ENCODE measurements at regions not wholly inside any gene's neighbourhood (a gene's known extent, or its start where the extent isn't known, plus 50 kb on each side); places are given as distances from the start of the nearest gene placed in this dataset.
A peak's percentile ranks its signal among the peaks of the same experiment; 100 is the strongest.
"Not testable (repeated sequence)": the region's sequence is repeated elsewhere in the genome, so short reads cannot be mapped to it uniquely, and the experiment has no call there.

DNA sequence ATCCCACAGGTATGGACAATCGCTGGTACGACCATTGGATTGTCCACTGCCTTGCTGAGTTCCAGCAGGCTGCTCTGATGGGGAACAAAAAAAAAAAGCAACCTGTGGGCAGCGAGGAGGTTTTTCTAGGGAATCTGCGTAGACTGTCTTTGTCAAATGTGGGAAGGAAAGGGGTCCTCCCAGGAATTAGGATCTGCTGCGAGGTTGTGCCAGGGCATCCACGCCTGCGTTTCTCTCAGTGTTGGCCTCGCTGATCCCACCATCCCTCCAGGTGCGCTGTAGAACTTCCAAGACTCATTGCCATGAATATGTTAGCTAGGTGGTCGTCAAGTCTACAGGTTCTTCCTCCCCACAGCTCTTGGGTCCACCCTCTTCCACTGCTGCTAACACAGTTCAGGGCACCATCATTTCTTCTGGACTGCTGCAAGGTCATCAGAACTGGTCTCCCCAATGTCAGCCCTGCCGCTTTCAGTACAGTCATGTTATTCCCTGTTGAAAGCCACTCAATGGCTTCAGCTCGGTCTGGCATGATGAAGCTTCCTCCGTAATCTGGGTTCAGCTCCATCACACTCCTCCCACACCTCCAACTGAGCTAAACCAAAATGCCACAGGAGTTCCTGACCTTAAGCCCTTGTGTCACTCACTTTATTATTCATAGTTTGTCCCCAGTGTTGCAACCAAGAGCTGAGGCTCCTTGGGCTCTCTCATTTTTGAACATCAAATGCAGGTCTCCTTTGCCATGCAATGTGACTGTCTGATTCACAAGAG, 79.5 kb upstream of the DMRT1 start:
- no peak for DNase-seq (ENCODE audit: low read depth in 3 of 3)

DNA sequence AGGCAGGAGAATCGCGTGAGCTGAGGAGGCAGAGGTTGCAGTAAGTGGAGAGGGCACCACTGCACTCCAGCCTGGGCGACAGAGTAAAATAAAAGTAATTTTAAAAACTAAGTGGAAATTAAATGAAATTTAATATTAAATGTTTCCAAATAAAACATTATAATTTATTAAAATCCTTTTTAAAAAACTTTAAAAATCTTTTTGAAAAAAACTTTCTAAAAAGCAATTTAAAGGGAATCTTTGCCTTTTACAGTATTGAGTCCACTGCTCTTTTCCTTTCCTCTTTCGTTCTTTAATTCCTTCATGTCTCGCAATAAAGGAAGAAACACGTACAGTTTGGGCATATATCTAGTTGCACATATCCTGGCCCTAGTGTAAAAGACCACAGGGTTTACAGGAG, 77.8 kb upstream of the DMRT1 start:
- no peak for DNase-seq (ENCODE audit: low read depth in 3 of 3)

DNA sequence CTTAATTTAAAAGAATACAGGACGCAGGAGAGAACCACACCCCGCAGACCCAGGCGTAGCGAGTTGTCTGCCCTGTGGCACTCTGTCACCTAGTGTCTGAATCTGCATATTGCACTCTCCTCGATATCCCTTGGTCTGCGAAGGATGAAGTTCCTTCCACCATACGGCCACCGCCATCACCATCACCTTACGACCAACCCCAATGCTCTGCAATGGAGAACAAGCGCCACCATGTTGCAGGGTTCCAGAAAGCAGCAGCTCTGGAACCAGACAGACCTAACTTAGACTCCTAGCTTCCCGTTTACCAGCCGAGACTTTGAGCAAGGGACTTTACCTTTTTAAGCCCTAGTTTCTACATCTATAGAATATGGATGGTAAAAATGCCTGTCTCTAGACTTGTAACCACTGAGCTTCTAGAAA, 77.4 kb upstream of the DMRT1 start:
- peak in 1 of 3 donors; percentile 17 for DNase-seq (ENCODE audit: low read depth in 3 of 3)

DNA sequence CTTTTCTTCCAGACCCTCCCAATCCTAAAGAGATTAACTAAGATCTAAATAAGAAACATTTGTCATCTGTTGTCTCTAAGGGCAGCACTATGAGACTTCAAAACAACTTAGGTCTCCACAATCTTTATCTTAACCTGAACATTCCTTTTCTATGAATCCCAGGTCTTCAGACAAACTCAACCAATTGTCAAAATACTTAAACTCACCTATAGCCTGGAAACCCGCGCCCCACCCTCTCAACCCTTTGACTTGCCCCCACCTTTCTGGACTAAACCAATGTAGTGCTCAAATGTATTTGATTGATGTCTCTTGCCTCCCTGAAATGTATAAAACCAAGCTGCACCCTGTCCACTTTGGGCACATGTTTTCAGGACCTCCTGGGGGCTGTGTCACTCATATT, 76.5 kb upstream of the DMRT1 start:
- no peak for DNase-seq (ENCODE audit: low read depth in 3 of 3)

DNA sequence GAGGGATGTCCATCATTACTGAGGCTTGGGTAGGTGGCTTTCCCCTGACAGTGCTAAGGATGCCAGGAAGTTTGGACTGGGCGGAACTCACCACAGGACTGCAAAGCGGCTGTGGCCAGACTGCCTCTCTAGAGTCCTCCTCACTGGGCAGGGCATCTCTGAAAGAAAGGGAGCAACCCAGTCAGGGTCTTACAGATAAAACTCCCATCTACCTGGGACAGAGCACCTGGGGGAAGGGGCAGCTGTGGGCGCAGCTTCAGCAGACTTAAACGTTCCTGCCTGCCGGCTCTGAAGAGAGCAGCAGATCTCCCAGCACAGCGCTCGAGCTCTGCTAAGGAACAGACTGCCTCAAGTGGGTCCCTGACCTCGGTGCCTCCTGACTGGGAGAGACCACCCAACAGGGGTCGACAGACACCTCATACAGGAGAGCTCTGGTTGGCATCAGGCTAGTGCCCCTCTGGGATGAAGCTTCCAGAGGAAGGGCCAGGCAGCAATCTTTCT, 74.4 kb upstream of the DMRT1 start:
- DNase-seq (ENCODE audit: low read depth in 3 of 3): not testable (repeated sequence)

DNA sequence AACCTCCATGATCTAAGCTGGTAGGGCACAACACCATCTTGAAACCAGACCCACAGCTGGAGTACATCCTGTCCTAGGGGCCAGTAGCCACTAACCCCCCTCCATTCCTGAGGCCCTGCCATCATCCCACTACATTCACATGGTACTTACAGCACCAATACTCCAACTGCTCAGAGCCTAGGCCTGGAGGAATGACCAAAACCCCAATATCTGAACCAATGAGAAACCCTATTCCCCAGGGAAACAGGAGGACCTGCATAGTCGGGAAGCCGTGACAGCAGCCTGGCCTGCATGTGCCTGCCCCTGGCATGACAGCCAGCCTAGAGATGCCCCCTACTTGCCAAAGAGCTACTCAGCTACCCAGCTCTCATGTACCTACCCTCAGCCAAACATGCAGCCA, 65.4 kb upstream of the DMRT1 start:
- DNase-seq (ENCODE audit: low read depth in 3 of 3): no peak

DNA sequence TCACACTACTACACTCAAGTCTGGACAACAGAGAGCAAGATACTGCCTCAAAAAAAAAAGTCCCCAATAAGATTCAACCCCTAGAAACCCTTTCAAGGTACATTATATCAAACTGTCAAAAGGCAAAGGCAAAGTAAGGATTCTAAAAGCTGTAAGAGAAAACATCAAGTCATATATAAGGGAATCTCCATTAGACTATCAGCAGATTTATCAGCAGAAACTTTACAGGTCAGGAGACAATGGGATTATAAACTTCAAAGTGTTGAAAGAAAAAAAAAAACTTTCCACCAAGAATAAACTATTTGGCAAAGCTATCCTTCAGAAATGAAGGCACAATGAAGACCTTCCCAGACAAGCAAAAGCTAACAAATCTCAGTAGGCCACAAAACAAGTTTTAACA, 63.5 kb upstream of the DMRT1 start:
- no peak for DNase-seq (ENCODE audit: low read depth in 3 of 3)

DNA sequence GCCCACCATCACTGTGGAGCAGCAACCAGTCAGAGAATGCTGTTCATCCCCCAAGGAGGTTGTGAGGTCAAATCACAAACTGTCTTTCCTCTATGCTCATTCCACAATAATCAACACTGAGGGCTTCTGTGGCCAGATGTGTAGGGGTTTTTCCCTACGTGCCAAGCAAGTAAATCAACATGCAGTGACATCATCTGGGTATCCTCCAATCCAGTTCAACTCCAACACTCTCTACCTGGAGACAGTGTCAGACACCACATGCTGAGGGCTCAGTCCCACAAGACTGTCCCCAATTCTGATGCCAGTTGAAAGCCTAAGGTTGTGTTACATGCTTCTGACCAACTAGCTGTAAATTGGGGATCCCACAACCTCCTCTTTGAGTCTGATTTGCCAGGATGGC, 57.3 kb upstream of the DMRT1 start:
- no peak for DNase-seq (ENCODE audit: low read depth in 3 of 3)

DNA sequence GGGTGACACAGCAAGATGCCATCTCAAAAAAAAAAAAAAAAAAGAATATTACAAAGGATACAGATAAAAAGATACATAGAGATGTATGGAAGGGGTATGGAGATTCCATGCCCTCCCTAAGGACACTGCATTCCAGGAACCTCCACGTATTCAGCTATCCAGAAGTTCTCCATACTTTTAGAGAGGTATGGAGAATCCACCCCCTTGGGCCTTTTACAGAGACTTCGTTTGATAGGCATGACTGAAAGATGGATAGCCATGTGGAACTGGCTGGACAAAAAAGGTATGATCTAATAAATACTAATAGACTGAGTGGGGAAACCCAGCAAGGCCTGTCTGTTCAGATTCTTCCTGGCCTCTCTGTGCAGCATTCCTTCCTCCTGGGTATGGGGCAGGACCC, 56.6 kb upstream of the DMRT1 start:
- no peak for DNase-seq (ENCODE audit: low read depth in 3 of 3)

DNA sequence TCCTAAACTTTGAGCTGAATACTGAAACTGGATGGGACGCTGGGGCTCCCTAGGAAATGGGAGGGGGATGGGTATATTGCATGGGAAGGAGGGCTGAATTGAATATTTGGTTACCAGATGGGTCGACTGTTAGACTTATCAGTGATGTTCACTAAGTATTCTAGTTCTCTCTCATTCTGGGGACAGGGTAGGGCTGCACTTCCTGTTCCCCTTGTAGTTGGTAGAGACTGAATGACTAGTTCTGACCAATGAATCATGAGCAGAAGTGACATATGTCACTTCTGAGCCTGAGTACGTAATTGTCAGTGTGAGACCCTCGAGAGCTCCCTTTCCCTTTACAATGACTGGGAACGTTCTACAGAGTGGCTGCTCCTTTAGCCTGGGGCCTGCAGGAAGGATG, 55.5 kb upstream of the DMRT1 start:
- no peak for DNase-seq (ENCODE audit: low read depth in 3 of 3)

DNA sequence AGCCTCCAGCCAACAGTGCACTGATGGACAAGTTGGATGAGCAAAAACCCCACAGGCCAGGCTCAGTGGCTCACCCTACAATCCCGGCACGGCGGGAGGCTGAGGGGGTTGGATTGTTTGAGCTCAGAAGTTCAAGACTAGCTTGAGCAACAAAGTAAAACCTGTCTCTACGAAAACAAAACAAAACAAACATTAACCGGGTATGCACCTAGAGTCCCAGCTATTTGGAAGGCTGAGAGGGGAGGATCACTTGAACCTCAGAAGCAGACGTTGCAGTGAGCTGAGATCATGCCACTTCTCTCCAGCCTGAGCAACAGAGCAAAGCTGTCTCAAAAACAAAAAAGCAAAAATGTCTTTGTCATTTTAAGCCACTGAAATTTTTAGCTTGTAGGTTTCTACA, 55.1 kb upstream of the DMRT1 start:
- no peak for DNase-seq (ENCODE audit: low read depth in 3 of 3)

DNA sequence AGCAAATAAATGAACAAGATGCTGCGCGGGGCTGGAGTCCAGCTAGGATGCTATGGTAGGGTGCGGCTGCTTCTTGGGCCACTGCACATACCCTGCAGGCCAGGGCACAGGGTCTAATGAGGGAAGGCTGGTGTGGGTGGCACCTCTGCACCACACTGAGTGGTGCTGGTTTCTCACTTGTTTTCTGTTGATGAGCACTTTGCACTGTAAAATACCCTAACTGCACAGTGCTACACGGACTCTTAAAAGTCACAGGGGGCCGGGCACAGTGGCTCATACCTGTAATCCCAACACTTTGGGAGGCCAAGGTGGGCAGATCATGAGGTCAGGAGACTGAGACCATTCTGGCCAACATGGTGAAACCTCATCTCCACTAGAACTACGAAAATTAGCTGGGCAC, 52.7 kb upstream of the DMRT1 start:
- no peak for DNase-seq (ENCODE audit: low read depth in 3 of 3)

Measured in stimulated activated CD4-positive, alpha-beta T cell treated with anti-CD3 and anti-CD28 coated beads, TNF-alpha, amount 100 ng/mL, for 48 hours (primary cell).